Right lobe of liver (tissue), 6 donors: ENCODE measurements at regions not wholly inside any gene's neighbourhood (a gene's known extent, or its start where the extent isn't known, plus 50 kb on each side); places are given as distances from the start of the nearest gene placed in this dataset.

ENCODE experiments used
- ATAC-seq, 4 donors: fragments of 200-7000 bp; cut with Tn5 transposase; one replicate each; pipeline ENCODE4 v1.9.1; 2020; ENCODE audit warnings: mild to moderate bottlenecking in 4 of 4, moderate library complexity in 4 of 4
- DNase-seq, 3 donors: peaks; one replicate each; pipeline ENCODE4 v3.0.0-alpha.2; 2020
- H3K27ac ChIP-seq, 3 donors: fragments of 200-600 bp; one replicate each; pipeline ENCODE4 v1.8.0; 2022
- H3K27me3 ChIP-seq, 2 donors: fragments of 200-600 bp; one replicate each; pipeline ENCODE4 v1.8.0; 2022
- H3K36me3 ChIP-seq, 4 donors: fragments of 200-600 bp; sonication (generic) in 1 of 4; one replicate each; pipeline versions ENCODE4 v1.5.1 to v1.8.0; 2017 to 2022; ENCODE audit warnings: control low read depth in 1 of 4
- H3K4me1 ChIP-seq, 4 donors: fragments of 200-600 bp; sonication (generic) in 1 of 4; one replicate each; pipeline versions ENCODE4 v1.5.1 to v1.8.0; 2017 to 2022; ENCODE audit warnings: control low read depth in 1 of 4
- H3K4me3 ChIP-seq, 3 donors: fragments of 200-600 bp; one replicate each; pipeline ENCODE4 v1.8.0; 2022
- H3K9me3 ChIP-seq, 4 donors: fragments of 200-600 bp; sonication (generic) in 1 of 4; one replicate each; pipeline versions ENCODE4 v1.5.1 to v1.8.0; 2017 to 2022; ENCODE audit warnings: control low read depth in 1 of 4
- POLR2A ChIP-seq: fragments of 450-650 bp; IDR thresholded peaks from one replicate; pipeline ENCODE4 v1.6.1; 2017; ENCODE audit warnings: antibody characterized with exemption, mild to moderate bottlenecking
- WGBS: methylation state at CpG from one replicate; pipeline ENCODE4 v1.1.6; 2018; ENCODE audit warnings: low coverage, low lambda C conversion rate; ENCODE audit not compliant: insufficient coverage; ENCODE audit errors: missing lambda C conversion rate; 5-methylcytosine and 5-hydroxymethylcytosine counted together
- intact Hi-C, 2 donors: fragments of 100-400 bp; cut with DNase I; formaldehyde crosslinking; loops; one replicate each; pipeline versions ENCODE4 v1.11.2 to v1.14.1; 2022
- TF ChIP-seq, protein P1 (sequence below), 4 donors: fragments of 200-600 bp in 3 of 4; fragments of 450-650 bp in 1 of 4; IDR thresholded peaks; one replicate each; pipeline versions ENCODE4 v1.5.1 to v1.8.0; 2016 to 2022; ENCODE audit warnings: antibody characterized with exemption in 4 of 4, mild to moderate bottlenecking in 2 of 4
- donor health status: DM: no; HTN: yes; CAD: no.
- donor health status: DM: no; HTN: no; CAD: no.
- donor health status: DM: no; HTN: no; CAD: no.
- donor health status: DM: no; HTN: yes; CAD: no.
- donor health status: DM: no; HTN: yes; CAD: no.

- intact Hi-C loops: no loop called here
- Histone ChIP-seq H3K36me3 (no peaks in the 10 kb centered on the region), H3K27me3 (no peaks in the 10 kb centered on the region), H3K9me3 (no peaks in the 10 kb centered on the region), H3K4me3 (no peak overlapping the region), H3K27ac (no peak overlapping the region), H3K4me1 (no peaks in the 10 kb centered on the region)
- WGBS: 38% methylated on average over 4 of the region's 4 CpGs
- TF ChIP-seq, protein P1, sequence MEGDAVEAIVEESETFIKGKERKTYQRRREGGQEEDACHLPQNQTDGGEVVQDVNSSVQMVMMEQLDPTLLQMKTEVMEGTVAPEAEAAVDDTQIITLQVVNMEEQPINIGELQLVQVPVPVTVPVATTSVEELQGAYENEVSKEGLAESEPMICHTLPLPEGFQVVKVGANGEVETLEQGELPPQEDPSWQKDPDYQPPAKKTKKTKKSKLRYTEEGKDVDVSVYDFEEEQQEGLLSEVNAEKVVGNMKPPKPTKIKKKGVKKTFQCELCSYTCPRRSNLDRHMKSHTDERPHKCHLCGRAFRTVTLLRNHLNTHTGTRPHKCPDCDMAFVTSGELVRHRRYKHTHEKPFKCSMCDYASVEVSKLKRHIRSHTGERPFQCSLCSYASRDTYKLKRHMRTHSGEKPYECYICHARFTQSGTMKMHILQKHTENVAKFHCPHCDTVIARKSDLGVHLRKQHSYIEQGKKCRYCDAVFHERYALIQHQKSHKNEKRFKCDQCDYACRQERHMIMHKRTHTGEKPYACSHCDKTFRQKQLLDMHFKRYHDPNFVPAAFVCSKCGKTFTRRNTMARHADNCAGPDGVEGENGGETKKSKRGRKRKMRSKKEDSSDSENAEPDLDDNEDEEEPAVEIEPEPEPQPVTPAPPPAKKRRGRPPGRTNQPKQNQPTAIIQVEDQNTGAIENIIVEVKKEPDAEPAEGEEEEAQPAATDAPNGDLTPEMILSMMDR (IDR thresholded peaks at IDR 0.05): no peak
- no peak for TF ChIP-seq POLR2A
- ATAC-seq: no peak
- no peak for DNase-seq
Observed at GRCh38 chr3:103585809-103586208, 1151.0 kb downstream of the ZPLD1 start.

DNA sequence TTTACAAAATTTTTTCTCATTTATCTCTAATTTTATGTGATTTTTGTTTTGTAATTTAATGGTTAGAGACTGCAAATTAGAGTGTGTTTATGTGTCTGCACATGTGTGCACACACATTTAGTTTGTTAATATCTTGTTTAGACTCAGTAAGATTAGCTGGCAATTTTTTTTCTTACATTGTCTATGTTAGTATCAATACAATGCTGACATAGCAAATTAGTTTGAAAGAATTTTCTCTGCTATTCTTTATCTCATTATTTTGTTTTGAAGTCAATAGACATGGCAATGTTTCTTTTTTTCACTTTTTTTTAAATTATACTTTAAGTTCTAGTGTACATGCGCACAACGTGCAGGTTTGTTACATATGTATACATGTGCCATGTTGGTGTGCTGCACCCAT lies 1155.0 kb downstream of the ZPLD1 start:
- no peaks in the 10 kb centered on the region for H3K36me3 ChIP-seq
- no peak for DNase-seq
- no peak overlapping the region for H3K4me3 ChIP-seq
- TF ChIP-seq, protein P1 (IDR thresholded peaks at IDR 0.05): no peak
- no peak for TF ChIP-seq POLR2A
- H3K9me3 ChIP-seq: no peaks in the 10 kb centered on the region
- 68% methylated on average over 2 of the region's 2 CpGs for WGBS
- H3K27ac ChIP-seq: no peak overlapping the region
- ATAC-seq: no peak
- H3K4me1 ChIP-seq: no peaks in the 10 kb centered on the region
- H3K27me3 ChIP-seq: no peaks in the 10 kb centered on the region
- intact Hi-C loops: no loop called here

GRCh38 chr3:103600844-103601243 lies 1166.0 kb downstream of the ZPLD1 start:
- H3K27me3 ChIP-seq: no peaks in the 10 kb centered on the region
- intact Hi-C loops: no loop called here
- WGBS: 23% methylated on average over 1 of the region's 1 CpG
- H3K36me3 ChIP-seq: no peaks in the 10 kb centered on the region
- no peak overlapping the region for H3K4me3 ChIP-seq
- DNase-seq: no peak
- no peak overlapping the region for H3K27ac ChIP-seq
- no peak for TF ChIP-seq POLR2A
- TF ChIP-seq, protein P1 (IDR thresholded peaks at IDR 0.05): no peak
- H3K4me1 ChIP-seq: no peaks in the 10 kb centered on the region
- no peaks in the 10 kb centered on the region for H3K9me3 ChIP-seq
- ATAC-seq: no peak

- Histone ChIP-seq H3K27ac (no peak overlapping the region), H3K4me3 (no peak overlapping the region), H3K27me3 (no peaks in the 10 kb centered on the region), H3K9me3 (no peaks in the 10 kb centered on the region), H3K36me3 (no peaks in the 10 kb centered on the region), H3K4me1 (no peaks in the 10 kb centered on the region)
- intact Hi-C loops: no loop called here
- DNase-seq: no peak
- TF ChIP-seq, protein P1 (IDR thresholded peaks at IDR 0.05): no peak
- no peak for TF ChIP-seq POLR2A
- 17% methylated on average over 1 of the region's 1 CpG for WGBS
- ATAC-seq: no peak
Observed at GRCh38 chr3:103601666-103602065, 1166.9 kb downstream of the ZPLD1 start.

- Histone ChIP-seq H3K9me3 (no peaks in the 10 kb centered on the region), H3K27me3 (no peaks in the 10 kb centered on the region), H3K36me3 (no peaks in the 10 kb centered on the region), H3K27ac (no peak overlapping the region), H3K4me1 (no peaks in the 10 kb centered on the region), H3K4me3 (no peak overlapping the region)
- 70% methylated on average over 2 of the region's 2 CpGs for whole genome bisulfite sequencing
- no peak for DNase-seq
- intact Hi-C loops: no loop called here
- TF ChIP-seq POLR2A: no peak
- TF ChIP-seq, protein P1 (IDR thresholded peaks at IDR 0.05): no peak
- ATAC-seq: no peak
Observed at GRCh38 chr3:103609472-103609871, 1174.7 kb downstream of the ZPLD1 start.
